H9 (cell line): ENCODE measurements at regions not wholly inside any gene's neighbourhood (a gene's known extent, or its start where the extent isn't known, plus 50 kb on each side); places are given as distances from the start of the nearest gene placed in this dataset.

ENCODE experiments used
- DNase-seq: peaks from one replicate; pipeline ENCODE4 v3.0.0-alpha.2; 2017
- H2AFZ ChIP-seq: one replicate; pipeline ENCODE4 v1.6.1; 2013; ENCODE audit warnings: mild to moderate bottlenecking, low read length, control low read depth, moderate library complexity
- H2AK5ac ChIP-seq: 2 replicates; pipeline ENCODE4 v1.6.1; 2013; ENCODE audit warnings: low read length, control low read depth, mixed read lengths; ENCODE audit not compliant: insufficient read length
- H2BK120ac ChIP-seq: one replicate; pipeline ENCODE4 v1.6.1; 2013; ENCODE audit warnings: low read depth, mild to moderate bottlenecking, low read length, control low read depth, inconsistent platforms; ENCODE audit not compliant: poor library complexity, severe bottlenecking
- H2BK12ac ChIP-seq: 2 replicates; pipeline ENCODE4 v1.6.1; 2013; ENCODE audit warnings: low read length, control low read depth, mixed read lengths, low read depth; ENCODE audit not compliant: insufficient read length
- H2BK15ac ChIP-seq: 2 replicates; pipeline ENCODE4 v1.6.1; 2013; ENCODE audit warnings: low read depth, low read length, control low read depth
- H2BK20ac ChIP-seq: one replicate; pipeline ENCODE4 v1.6.1; 2013; ENCODE audit warnings: low read depth, mild to moderate bottlenecking, low read length, control low read depth, inconsistent platforms; ENCODE audit not compliant: poor library complexity, severe bottlenecking
- H2BK5ac ChIP-seq: 2 replicates; pipeline ENCODE4 v1.6.1; 2013; ENCODE audit warnings: low read length, control low read depth, mixed read lengths; ENCODE audit not compliant: insufficient read length
- H3K14ac ChIP-seq: 2 replicates; pipeline ENCODE4 v1.6.1; 2013; ENCODE audit warnings: low read length, control low read depth; ENCODE audit not compliant: insufficient read depth
- H3K18ac ChIP-seq: 2 replicates; pipeline ENCODE4 v1.6.1; 2013; ENCODE audit warnings: low read depth, mild to moderate bottlenecking, mixed read lengths, low read length, control low read depth; ENCODE audit not compliant: insufficient read length
- H3K23ac ChIP-seq: 2 replicates; pipeline ENCODE4 v1.6.1; 2013; ENCODE audit warnings: low read length, control low read depth, mixed read lengths, low read depth; ENCODE audit not compliant: insufficient read length
- H3K23me2 ChIP-seq: 2 replicates; pipeline ENCODE4 v1.6.1; 2013; ENCODE audit warnings: low read depth, mild to moderate bottlenecking, mixed read lengths, low read length, control low read depth; ENCODE audit not compliant: insufficient read length, poor library complexity, severe bottlenecking
- H3K27ac ChIP-seq: 2 replicates; pipeline ENCODE4 v1.5.1; 2013; ENCODE audit warnings: low read length, control low read depth, mixed read lengths, low read depth; ENCODE audit not compliant: insufficient read length
- H3K27me3 ChIP-seq: 2 replicates; pipeline ENCODE4 v1.6.1; 2013; ENCODE audit warnings: low read length, control low read depth, inconsistent platforms; ENCODE audit not compliant: insufficient read depth
- H3K4ac ChIP-seq: 2 replicates; pipeline ENCODE4 v1.6.1; 2013; ENCODE audit warnings: low read depth, mild to moderate bottlenecking, control low read depth, inconsistent platforms, low read length, moderate library complexity
- H3K4me1 ChIP-seq: 2 replicates; pipeline ENCODE4 v1.6.1; 2013; ENCODE audit warnings: low read length, control low read depth, inconsistent platforms; ENCODE audit not compliant: insufficient read depth
- H3K4me2 ChIP-seq: 2 replicates; pipeline ENCODE4 v1.6.1; 2013; ENCODE audit warnings: low read length, control low read depth, mixed read lengths; ENCODE audit not compliant: insufficient read length, insufficient read depth
- H3K56ac ChIP-seq: 2 replicates; pipeline ENCODE4 v1.6.1; 2013; ENCODE audit warnings: low read depth, mild to moderate bottlenecking, mixed read lengths, low read length, control low read depth; ENCODE audit not compliant: insufficient read length
- H3K79me1 ChIP-seq: 2 replicates; pipeline ENCODE4 v1.6.1; 2013; ENCODE audit warnings: low read depth, mild to moderate bottlenecking, moderate library complexity, low read length, control low read depth, inconsistent platforms; ENCODE audit not compliant: insufficient read depth, poor library complexity, severe bottlenecking
- H3K79me2 ChIP-seq: 2 replicates; pipeline ENCODE4 v1.6.1; 2013; ENCODE audit warnings: low read length, control low read depth, inconsistent platforms; ENCODE audit not compliant: insufficient read depth
- H3K9ac ChIP-seq: 2 replicates; pipeline ENCODE4 v1.6.1; 2013; ENCODE audit warnings: low read length, control low read depth, mixed read lengths; ENCODE audit not compliant: insufficient read length; ENCODE audit errors: extremely low read depth
- H3K9me3 ChIP-seq: one replicate; pipeline ENCODE4 v1.6.1; 2013; ENCODE audit warnings: low read depth, low read length, inconsistent platforms; ENCODE audit not compliant: control insufficient read depth
- H3T11ph ChIP-seq: one replicate; pipeline ENCODE4 v1.6.1; 2013; ENCODE audit warnings: mild to moderate bottlenecking, low read length, control low read depth, inconsistent platforms
- H4K20me1 ChIP-seq: one replicate; pipeline ENCODE4 v1.6.1; 2013; ENCODE audit not compliant: control insufficient read depth, insufficient read length, insufficient read depth
- H4K5ac ChIP-seq: 2 replicates; pipeline ENCODE4 v1.6.1; 2013; ENCODE audit warnings: low read depth, mild to moderate bottlenecking, mixed read lengths, low read length, control low read depth; ENCODE audit not compliant: insufficient read length
- H4K8ac ChIP-seq: replicated peaks from 2 replicates; pipeline ENCODE4 v1.6.1; 2013; ENCODE audit warnings: low read length, control low read depth, mixed read lengths, low read depth; ENCODE audit not compliant: insufficient read length
- H4K91ac ChIP-seq: 2 replicates; pipeline ENCODE4 v1.6.1; 2013; ENCODE audit warnings: low read depth, mild to moderate bottlenecking, moderate library complexity, mixed read lengths, low read length, control low read depth; ENCODE audit not compliant: insufficient read length
- H3K27ac Mint-ChIP-seq, 3 experiments: 2 replicates in 2 of 3; 3 replicates in 1 of 3; pipeline ENCODE4 v1.8.0; 2020 to 2021; ENCODE audit warnings: mixed read lengths in 3 of 3, mild to moderate bottlenecking in 1 of 3, moderate library complexity in 1 of 3
- H3K27me3 Mint-ChIP-seq: 2 replicates; pipeline ENCODE4 v1.8.0; 2021; ENCODE audit warnings: low read depth, mild to moderate bottlenecking, moderate library complexity, mixed read lengths
- H3K36me3 Mint-ChIP-seq, 3 experiments: 2 replicates in 2 of 3; 3 replicates in 1 of 3; pipeline ENCODE4 v1.8.0; 2020 to 2021; ENCODE audit warnings: low read depth in 3 of 3, mixed read lengths in 3 of 3; ENCODE audit not compliant: insufficient read depth in 1 of 3
- H3K4me1 Mint-ChIP-seq, 2 experiments: 2 replicates each; pipeline ENCODE4 v1.8.0; 2020; ENCODE audit warnings: mixed read lengths in 2 of 2
- H3K4me3 Mint-ChIP-seq, 2 experiments: 2 replicates in 1 of 2; 3 replicates in 1 of 2; pipeline ENCODE4 v1.8.0; 2020 to 2021; ENCODE audit warnings: mild to moderate bottlenecking in 2 of 2, mixed read lengths in 2 of 2, moderate library complexity in 1 of 2
- H3K9me3 Mint-ChIP-seq, 2 experiments: 2 replicates in 1 of 2; 3 replicates in 1 of 2; pipeline ENCODE4 v1.8.0; 2020; ENCODE audit warnings: mild to moderate bottlenecking in 2 of 2, mixed read lengths in 2 of 2, moderate library complexity in 1 of 2
- WGBS: extraction: QIAGEN DNeasy Blood & Tissue Kit; methylation state at CpG from one replicate; pipeline ENCODE4 v1.1.7; 2013; ENCODE audit warnings: missing lambda C conversion rate, low lambda C conversion rate, mixed read lengths; ENCODE audit not compliant: insufficient read length; ENCODE audit errors: extremely low coverage; 5-methylcytosine and 5-hydroxymethylcytosine counted together
- TF ChIP-seq, protein P1 (sequence below): fragments of 200-600 bp; sonication (generic); conservative IDR thresholded peaks from 3 replicates; pipeline ENCODE4 v1.8.0; 2021; ENCODE audit warnings: antibody characterized with exemption, mild to moderate bottlenecking

DNA sequence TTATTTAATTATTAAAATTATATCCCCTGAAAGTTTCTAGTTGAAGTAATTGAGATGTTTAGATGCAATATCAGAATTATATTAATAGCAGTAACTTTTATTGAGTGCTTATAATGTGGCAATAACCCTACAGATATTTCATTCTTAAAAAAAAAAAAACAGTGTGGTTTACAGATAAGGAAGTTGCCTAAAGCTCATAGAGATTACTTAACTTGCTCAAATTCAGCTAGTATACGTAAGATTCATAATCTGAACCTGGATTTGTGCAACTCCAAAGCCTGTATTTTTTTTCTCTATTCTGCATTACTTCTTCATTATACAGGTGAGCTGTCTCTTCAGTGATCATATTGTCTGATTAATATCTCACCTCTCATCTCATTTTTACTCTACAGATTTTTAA lies 156.0 kb upstream of the PTBP2 start:
- H3K23ac ChIP-seq, result no peak overlapping the region
- H3K56ac ChIP-seq, result no peak overlapping the region
- DNase-seq, result no peak
- H2BK20ac ChIP-seq, result no peak overlapping the region
- H3K4me1 Mint-ChIP-seq, result peaks cover 21 to 28% of the 10 kb centered on the region in 2 experiments
- no peaks in the 10 kb centered on the region for H3K79me1 ChIP-seq
- no peak overlapping the region for H3K27ac Mint-ChIP-seq
- no peak overlapping the region for H3K27ac ChIP-seq
- no peak overlapping the region for H2BK15ac ChIP-seq
- H3K18ac ChIP-seq, result no peak overlapping the region
- H3K9me3 Mint-ChIP-seq, result peaks cover 15 to 24% of the 10 kb centered on the region in 2 experiments
- no peaks in the 10 kb centered on the region for H4K20me1 ChIP-seq
- no peak overlapping the region for H3K4ac ChIP-seq
- no peaks in the 10 kb centered on the region; the same call in 1 of the 2 replicates for H3K4me1 ChIP-seq
- H2BK120ac ChIP-seq, result no peak overlapping the region
- H3K27me3 Mint-ChIP-seq, result no peaks in the 10 kb centered on the region
- H3K4me3 Mint-ChIP-seq, result no peak overlapping the region
- H3K9me3 ChIP-seq, result no peaks in the 10 kb centered on the region
- H2AFZ ChIP-seq, result no peak overlapping the region
- H3K9ac ChIP-seq, result no peak overlapping the region
- TF ChIP-seq, protein P1, sequence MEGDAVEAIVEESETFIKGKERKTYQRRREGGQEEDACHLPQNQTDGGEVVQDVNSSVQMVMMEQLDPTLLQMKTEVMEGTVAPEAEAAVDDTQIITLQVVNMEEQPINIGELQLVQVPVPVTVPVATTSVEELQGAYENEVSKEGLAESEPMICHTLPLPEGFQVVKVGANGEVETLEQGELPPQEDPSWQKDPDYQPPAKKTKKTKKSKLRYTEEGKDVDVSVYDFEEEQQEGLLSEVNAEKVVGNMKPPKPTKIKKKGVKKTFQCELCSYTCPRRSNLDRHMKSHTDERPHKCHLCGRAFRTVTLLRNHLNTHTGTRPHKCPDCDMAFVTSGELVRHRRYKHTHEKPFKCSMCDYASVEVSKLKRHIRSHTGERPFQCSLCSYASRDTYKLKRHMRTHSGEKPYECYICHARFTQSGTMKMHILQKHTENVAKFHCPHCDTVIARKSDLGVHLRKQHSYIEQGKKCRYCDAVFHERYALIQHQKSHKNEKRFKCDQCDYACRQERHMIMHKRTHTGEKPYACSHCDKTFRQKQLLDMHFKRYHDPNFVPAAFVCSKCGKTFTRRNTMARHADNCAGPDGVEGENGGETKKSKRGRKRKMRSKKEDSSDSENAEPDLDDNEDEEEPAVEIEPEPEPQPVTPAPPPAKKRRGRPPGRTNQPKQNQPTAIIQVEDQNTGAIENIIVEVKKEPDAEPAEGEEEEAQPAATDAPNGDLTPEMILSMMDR, result no peak
- H3K79me2 ChIP-seq, result no peaks in the 10 kb centered on the region
- H3K14ac ChIP-seq, result no peak overlapping the region
- no peaks in the 10 kb centered on the region for H3K23me2 ChIP-seq
- H4K8ac ChIP-seq, result no peak overlapping the region
- H3T11ph ChIP-seq, result no peak overlapping the region
- H4K91ac ChIP-seq, result no peak overlapping the region
- H3K4me2 ChIP-seq, result no peak overlapping the region
- H3K36me3 Mint-ChIP-seq, result peaks cover 0 to 27% (median 11%) of the 10 kb centered on the region in 3 experiments; a peak in 6 of 7 replicates
- H4K5ac ChIP-seq, result no peak overlapping the region
- no peaks in the 10 kb centered on the region for H3K27me3 ChIP-seq
- H2AK5ac ChIP-seq, result no peak overlapping the region
- WGBS, result no CpG with 5 or more reads among the region's 1 CpG
- H2BK5ac ChIP-seq, result no peak overlapping the region
- H2BK12ac ChIP-seq, result no peak overlapping the region
